Vagina (tissue), 2 donors: ENCODE measurements at regions not wholly inside any gene's neighbourhood (a gene's known extent, or its start where the extent isn't known, plus 50 kb on each side); places are given as distances from the start of the nearest gene placed in this dataset.

Source experiments
- CTCF ChIP-seq, 3 experiments: fragments of 450-650 bp in 2 of 3; fragments of 200-600 bp in 1 of 3; sonication (generic) in 1 of 3; IDR thresholded peaks; one replicate each; pipeline ENCODE4 v1.5.1; 2017 to 2019; ENCODE audit warnings: antibody characterized with exemption in 3 of 3, mild to moderate bottlenecking in 2 of 3, moderate library complexity in 2 of 3
- POLR2A ChIP-seq, 2 donors: fragments of 450-650 bp; IDR thresholded peaks; one replicate each; pipeline ENCODE4 v1.6.1; 2017; ENCODE audit warnings: antibody characterized with exemption in 2 of 2, mild to moderate bottlenecking in 2 of 2, moderate library complexity in 2 of 2
- POLR2AphosphoS5 ChIP-seq, 2 donors: sonication (generic); formaldehyde crosslinking; IDR thresholded peaks; one replicate each; pipeline ENCODE4 v1.9.0; 2017; ENCODE audit warnings: antibody characterized with exemption in 2 of 2, mild to moderate bottlenecking in 2 of 2, low read depth in 1 of 2; ENCODE audit not compliant: insufficient read depth in 1 of 2

- TF ChIP-seq CTCF (IDR thresholded peaks at IDR 0.05), result no peak
- no peak for TF ChIP-seq POLR2A (IDR thresholded peaks at IDR 0.05)
- TF ChIP-seq POLR2AphosphoS5 (IDR thresholded peaks at IDR 0.05; ENCODE audit: insufficient read depth in 1 of 2, low read depth in 1 of 2), result no peak
Measured at GRCh38 chr19:30895946-30896345, 453.3 kb downstream of the TSHZ3 start.
